ENCODE measurements at regions not wholly inside any gene's neighbourhood (a gene's known extent, or its start where the extent isn't known, plus 50 kb on each side); places are given as distances from the start of the nearest gene placed in this dataset.

- Mint-ChIP-seq H3K27me3 (ENCODE audit: low read depth) (no peaks in the 10 kb centered on the region), H3K4me1 (peaks cover 10% of the 10 kb centered on the region), H3K27ac (no peak overlapping the region), H3K36me3 (no peaks in the 10 kb centered on the region), H3K4me3 (no peak overlapping the region), H3K9me3 (no peaks in the 10 kb centered on the region)
- ChIA-PET CTCF (interaction anchor here (0.7 to 0.9 kb wide), 2 partner anchors 18 to 23 kb away, joined by 4 read pairs; no protein-coding TSS in a partner anchor), POLR2A (no interaction called here)
- DNase-seq (ENCODE audit: low spot score) (no peak), ATAC-seq (peak; percentile 51)
- TF ChIP-seq CTCF (IDR thresholded peaks at IDR 0.05) = peak; percentile 31
- TF ChIP-seq ZSCAN18 (CRISPR knock-in tag; IDR thresholded peaks at IDR 0.05) = no peak
Observed at GRCh38 chr5:118593003-118593328, 395.4 kb downstream of the DTWD2 start.

GRCh38 chr5:118592229-118593002 is 395.9 kb downstream of the DTWD2 start:
- Mint-ChIP-seq H3K4me3 (no peak overlapping the region), H3K36me3 (no peaks in the 10 kb centered on the region), H3K9me3 (no peaks in the 10 kb centered on the region), H3K4me1 (peaks cover 10% of the 10 kb centered on the region), H3K27me3 (ENCODE audit: low read depth) (no peaks in the 10 kb centered on the region), H3K27ac (no peak overlapping the region)
- ChIA-PET POLR2A (no interaction called here), CTCF (interaction anchor here (0.7 to 0.9 kb wide), 2 partner anchors 19 to 22 kb away, joined by 4 read pairs; no protein-coding TSS in a partner anchor)
- ATAC-seq = no peak
- no peak for DNase-seq (ENCODE audit: low spot score)
- TF ChIP-seq E2F1 (CRISPR knock-in tag; IDR thresholded peaks at IDR 0.05) = no peak
- no peak for TF ChIP-seq HMGA2 (CRISPR knock-in tag; IDR thresholded peaks at IDR 0.05)
- TF ChIP-seq E2F4 (CRISPR knock-in tag; IDR thresholded peaks at IDR 0.05; ENCODE audit: borderline replicate concordance, low read depth) = no peak
- no peak for TF ChIP-seq GRHL2 (CRISPR knock-in tag; IDR thresholded peaks at IDR 0.05; ENCODE audit: insufficient replicate concordance, severe bottlenecking)
- TF ChIP-seq HMGXB4 (CRISPR knock-in tag; IDR thresholded peaks at IDR 0.05) = no peak
- no peak for TF ChIP-seq GTF2I (CRISPR knock-in tag; conservative IDR thresholded peaks at IDR 0.05)
- no peak for TF ChIP-seq NFATC4 (CRISPR knock-in tag; IDR thresholded peaks at IDR 0.05)
- TF ChIP-seq ESRRA (CRISPR knock-in tag; IDR thresholded peaks at IDR 0.05; ENCODE audit: borderline replicate concordance) = no peak
- no peak for TF ChIP-seq MAX (CRISPR knock-in tag; IDR thresholded peaks at IDR 0.05)
- no peak for TF ChIP-seq ZNF425 (CRISPR knock-in tag; conservative IDR thresholded peaks at IDR 0.05)
- TF ChIP-seq MLX (CRISPR knock-in tag; IDR thresholded peaks at IDR 0.05) = no peak
- no peak for TF ChIP-seq ZNF532 (CRISPR knock-in tag; IDR thresholded peaks at IDR 0.05; ENCODE audit: borderline replicate concordance)
- TF ChIP-seq ZNF317 (CRISPR knock-in tag; IDR thresholded peaks at IDR 0.05; ENCODE audit: borderline replicate concordance, low read depth) = no peak
- TF ChIP-seq FOXP1 (CRISPR knock-in tag; IDR thresholded peaks at IDR 0.05; ENCODE audit: borderline replicate concordance) = no peak
